Nephron progenitor cell (in vitro differentiated cells): ENCODE measurements at regions not wholly inside any gene's neighbourhood (a gene's known extent, or its start where the extent isn't known, plus 50 kb on each side); places are given as distances from the start of the nearest gene placed in this dataset.

Experiments used
- DNase-seq: peaks from one replicate; pipeline ENCODE4 v3.0.0; 2021
- H3K27ac Mint-ChIP-seq: 2 replicates; pipeline ENCODE4 v1.8.0; 2021; ENCODE audit warnings: mild to moderate bottlenecking, moderate library complexity, mixed read lengths
- H3K27me3 Mint-ChIP-seq: 2 replicates; pipeline ENCODE4 v1.8.0; 2021; ENCODE audit warnings: mild to moderate bottlenecking, low read depth, mixed read lengths; ENCODE audit not compliant: poor library complexity
- H3K36me3 Mint-ChIP-seq: 2 replicates; pipeline ENCODE4 v1.8.0; 2021; ENCODE audit warnings: low read depth, mixed read lengths
- H3K4me1 Mint-ChIP-seq: 2 replicates; pipeline ENCODE4 v1.8.0; 2021; ENCODE audit warnings: mixed read lengths
- H3K4me3 Mint-ChIP-seq: 2 replicates; pipeline ENCODE4 v1.8.0; 2021; ENCODE audit warnings: mild to moderate bottlenecking, moderate library complexity, mixed read lengths
- H3K9me3 Mint-ChIP-seq: 2 replicates; pipeline ENCODE4 v1.8.0; 2021; ENCODE audit warnings: mild to moderate bottlenecking, moderate library complexity, mixed read lengths
- TF ChIP-seq, protein P1 (sequence below): fragments of 200-600 bp; sonication (generic); IDR thresholded peaks from 2 replicates; pipeline ENCODE4 v1.5.0; 2021; ENCODE audit warnings: antibody characterized with exemption

- peaks cover 29% of the 10 kb centered on the region for H3K4me1 Mint-ChIP-seq
Measured at GRCh38 chr9:129394886-129395279, 216.8 kb upstream of the IER5L start.

GRCh38 chr9:129394061-129394885 is 216.2 kb upstream of the IER5L start:
- TF ChIP-seq, protein P1, sequence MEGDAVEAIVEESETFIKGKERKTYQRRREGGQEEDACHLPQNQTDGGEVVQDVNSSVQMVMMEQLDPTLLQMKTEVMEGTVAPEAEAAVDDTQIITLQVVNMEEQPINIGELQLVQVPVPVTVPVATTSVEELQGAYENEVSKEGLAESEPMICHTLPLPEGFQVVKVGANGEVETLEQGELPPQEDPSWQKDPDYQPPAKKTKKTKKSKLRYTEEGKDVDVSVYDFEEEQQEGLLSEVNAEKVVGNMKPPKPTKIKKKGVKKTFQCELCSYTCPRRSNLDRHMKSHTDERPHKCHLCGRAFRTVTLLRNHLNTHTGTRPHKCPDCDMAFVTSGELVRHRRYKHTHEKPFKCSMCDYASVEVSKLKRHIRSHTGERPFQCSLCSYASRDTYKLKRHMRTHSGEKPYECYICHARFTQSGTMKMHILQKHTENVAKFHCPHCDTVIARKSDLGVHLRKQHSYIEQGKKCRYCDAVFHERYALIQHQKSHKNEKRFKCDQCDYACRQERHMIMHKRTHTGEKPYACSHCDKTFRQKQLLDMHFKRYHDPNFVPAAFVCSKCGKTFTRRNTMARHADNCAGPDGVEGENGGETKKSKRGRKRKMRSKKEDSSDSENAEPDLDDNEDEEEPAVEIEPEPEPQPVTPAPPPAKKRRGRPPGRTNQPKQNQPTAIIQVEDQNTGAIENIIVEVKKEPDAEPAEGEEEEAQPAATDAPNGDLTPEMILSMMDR = no peak
- Mint-ChIP-seq H3K27me3 (peaks cover 2% of the 10 kb centered on the region), H3K4me1 (peaks cover 30% of the 10 kb centered on the region), H3K9me3 (no peaks in the 10 kb centered on the region), H3K27ac (no peak overlapping the region), H3K4me3 (no peak overlapping the region), H3K36me3 (no peaks in the 10 kb centered on the region)
- no peak for DNase-seq

More at GRCh38 chr9:129394886-129395279, 216.8 kb upstream of the IER5L start:
- DNase-seq = no peak
- Mint-ChIP-seq H3K27me3 (peaks cover 4% of the 10 kb centered on the region), H3K4me3 (no peak overlapping the region), H3K36me3 (no peaks in the 10 kb centered on the region), H3K27ac (no peak overlapping the region), H3K9me3 (no peaks in the 10 kb centered on the region)
- TF ChIP-seq, protein P1 = no peak

DNA sequence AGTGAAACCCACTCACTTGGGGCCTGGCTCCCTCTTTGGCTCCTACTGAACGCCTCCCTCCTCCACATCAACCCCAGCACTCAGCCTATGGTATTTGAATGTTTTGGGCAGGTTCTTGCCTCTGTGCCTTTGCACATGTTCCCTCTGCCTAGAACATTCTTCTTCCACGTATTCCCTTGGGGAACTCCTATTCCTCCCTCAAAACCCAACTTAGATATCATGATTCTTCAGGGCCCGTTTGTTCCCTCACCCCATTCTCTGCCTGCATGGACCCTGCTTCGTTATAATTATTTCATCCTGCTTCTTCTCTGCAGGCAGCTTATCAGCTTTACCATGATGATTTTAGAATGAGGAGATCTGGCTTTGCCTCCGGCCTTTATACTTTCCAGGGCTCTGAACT is 215.0 kb upstream of the IER5L start:
- H3K27ac Mint-ChIP-seq = no peak overlapping the region
- no peak for DNase-seq
- TF ChIP-seq, protein P1 = no peak
- peaks cover 30% of the 10 kb centered on the region for H3K4me1 Mint-ChIP-seq
- no peaks in the 10 kb centered on the region for H3K9me3 Mint-ChIP-seq
- no peaks in the 10 kb centered on the region for H3K36me3 Mint-ChIP-seq
- H3K4me3 Mint-ChIP-seq = no peak overlapping the region
- H3K27me3 Mint-ChIP-seq = no peaks in the 10 kb centered on the region

GRCh38 chr9:129392093-129392541 is 214.1 kb upstream of the IER5L start:
- H3K27ac Mint-ChIP-seq = no peak overlapping the region
- no peaks in the 10 kb centered on the region for H3K36me3 Mint-ChIP-seq
- no peak overlapping the region for H3K4me3 Mint-ChIP-seq
- no peaks in the 10 kb centered on the region for H3K27me3 Mint-ChIP-seq
- peaks cover 30% of the 10 kb centered on the region for H3K4me1 Mint-ChIP-seq
- DNase-seq = no peak
- TF ChIP-seq, protein P1 = no peak
- no peaks in the 10 kb centered on the region for H3K9me3 Mint-ChIP-seq

DNA sequence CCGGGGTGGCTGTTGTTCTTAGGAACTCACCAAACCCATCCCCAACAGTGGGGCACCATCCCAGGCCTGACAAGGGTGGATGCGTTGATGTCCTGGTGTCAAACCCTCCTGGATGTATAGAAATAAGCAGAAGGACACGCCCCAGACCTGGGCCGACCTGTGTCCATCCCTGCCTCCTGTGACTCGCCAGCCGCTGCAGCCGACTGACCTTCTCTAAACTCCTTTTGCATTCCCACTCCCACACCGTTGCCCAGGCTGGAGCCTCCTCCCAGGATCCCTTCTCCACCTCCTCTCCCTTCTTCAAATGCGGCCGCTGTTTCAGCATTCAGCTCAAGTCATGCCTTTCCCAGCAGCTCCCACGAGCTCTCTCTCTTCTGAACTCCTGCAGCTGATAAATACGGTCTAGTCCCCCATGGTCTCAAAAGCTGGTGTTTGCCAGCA is 213.2 kb upstream of the IER5L start:
- Mint-ChIP-seq H3K27me3 (peaks cover 3% of the 10 kb centered on the region), H3K36me3 (no peaks in the 10 kb centered on the region), H3K4me3 (no peak overlapping the region), H3K9me3 (no peaks in the 10 kb centered on the region), H3K4me1 (peaks cover 30% of the 10 kb centered on the region), H3K27ac (no peak overlapping the region)
- TF ChIP-seq, protein P1 = no peak
- no peak for DNase-seq

GRCh38 chr9:129390541-129390940 is 212.5 kb upstream of the IER5L start:
- TF ChIP-seq, protein P1 = no peak
- Mint-ChIP-seq H3K27me3 (peaks cover 9% of the 10 kb centered on the region), H3K4me1 (peaks cover 30% of the 10 kb centered on the region), H3K36me3 (no peaks in the 10 kb centered on the region), H3K9me3 (no peaks in the 10 kb centered on the region), H3K4me3 (no peak overlapping the region), H3K27ac (no peak overlapping the region)
- DNase-seq = no peak
